C4-2B (cell line): ENCODE measurements at regions not wholly inside any gene's neighbourhood (a gene's known extent, or its start where the extent isn't known, plus 50 kb on each side); places are given as distances from the start of the nearest gene placed in this dataset.

Experiments
- CTCF ChIP-seq: fragments of 450-650 bp; conservative IDR thresholded peaks from 2 replicates; pipeline ENCODE4 v1.5.1; 2017; ENCODE audit warnings: mild to moderate bottlenecking
- ZFX ChIP-seq: fragments of 450-650 bp; IDR thresholded peaks from 2 replicates; pipeline ENCODE4 v1.6.1; 2017

DNA sequence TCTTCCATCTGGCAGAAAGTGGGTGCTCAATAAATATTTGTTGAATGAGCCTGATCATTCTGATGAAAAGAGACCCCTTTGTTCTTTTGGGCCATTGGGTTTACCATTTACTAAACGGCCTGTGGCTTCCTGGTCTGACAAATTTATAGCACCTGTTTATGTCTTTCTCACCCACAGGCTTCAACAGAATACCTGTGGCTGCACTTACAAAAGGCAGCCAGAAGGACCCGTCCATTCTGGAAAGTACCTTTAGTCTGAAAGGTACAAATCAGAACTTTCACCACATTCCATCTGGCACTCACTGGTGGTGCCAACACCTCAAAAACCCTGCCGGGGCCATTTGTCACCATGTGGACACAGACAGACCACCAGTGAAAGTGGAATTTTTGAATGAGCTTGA is 167.5 kb downstream of the ETAA1 start:
- TF ChIP-seq CTCF = no peak
- no peak for TF ChIP-seq ZFX
